ENCODE measurements at regions not wholly inside any gene's neighbourhood (a gene's known extent, or its start where the extent isn't known, plus 50 kb on each side); places are given as distances from the start of the nearest gene placed in this dataset.

GRCh38 chr14:76264384-76264783 is 111.6 kb upstream of the ESRRB start:
- Histone ChIP-seq H3K4me1 (ENCODE audit: control insufficient read depth, insufficient read depth, low read length) (no peaks in the 10 kb centered on the region), H3K4me3 (ENCODE audit: low read length) (no peak overlapping the region), H3K27me3 (ENCODE audit: control insufficient read depth, insufficient read depth, low read length) (peaks cover 6% of the 10 kb centered on the region), H3K9me3 (replicated peaks; ENCODE audit: control insufficient read depth, low read depth, low read length) (no peaks in the 10 kb centered on the region), H3K36me3 (ENCODE audit: control insufficient read depth, insufficient read depth, low read length) (no peaks in the 10 kb centered on the region), H3K27ac (ENCODE audit: low read length) (no peak overlapping the region)
- no peak for DNase-seq
- WGBS (ENCODE audit: insufficient coverage), result 86% methylated on average over 4 of the region's 6 CpGs

GRCh38 chr14:76267322-76268046 is 108.5 kb upstream of the ESRRB start:
- no peaks in the 10 kb centered on the region for H3K9me3 ChIP-seq (replicated peaks; ENCODE audit: control insufficient read depth, low read depth, low read length)
- no peak overlapping the region for H3K27ac ChIP-seq (ENCODE audit: low read length)
- no peaks in the 10 kb centered on the region for H3K36me3 ChIP-seq (ENCODE audit: control insufficient read depth, insufficient read depth, low read length)
- H3K4me1 ChIP-seq (ENCODE audit: control insufficient read depth, insufficient read depth, low read length), result no peaks in the 10 kb centered on the region
- 22% methylated on average over 12 of the region's 27 CpGs for WGBS (ENCODE audit: insufficient coverage)
- peak overlapping the region; percentile 47 for H3K4me3 ChIP-seq (ENCODE audit: low read length)
- peaks cover 15% of the 10 kb centered on the region for H3K27me3 ChIP-seq (ENCODE audit: control insufficient read depth, insufficient read depth, low read length)
- DNase-seq, result peak; percentile 77

- Histone ChIP-seq H3K4me3 (ENCODE audit: low read length) (peak overlapping the region; percentile 47), H3K9me3 (replicated peaks; ENCODE audit: control insufficient read depth, low read depth, low read length) (no peaks in the 10 kb centered on the region), H3K27me3 (ENCODE audit: control insufficient read depth, insufficient read depth, low read length) (peaks cover 15% of the 10 kb centered on the region), H3K4me1 (ENCODE audit: control insufficient read depth, insufficient read depth, low read length) (no peaks in the 10 kb centered on the region), H3K36me3 (ENCODE audit: control insufficient read depth, insufficient read depth, low read length) (no peaks in the 10 kb centered on the region), H3K27ac (ENCODE audit: low read length) (no peak overlapping the region)
- 0% methylated on average over 4 of the region's 8 CpGs for WGBS (ENCODE audit: insufficient coverage)
- peak; percentile 55 for DNase-seq
Observed at GRCh38 chr14:76268047-76268431, 107.9 kb upstream of the ESRRB start.

GRCh38 chr14:76268700-76269099 is 107.2 kb upstream of the ESRRB start:
- H3K4me3 ChIP-seq (ENCODE audit: low read length), result no peak overlapping the region
- H3K4me1 ChIP-seq (ENCODE audit: control insufficient read depth, insufficient read depth, low read length), result no peaks in the 10 kb centered on the region
- H3K27me3 ChIP-seq (ENCODE audit: control insufficient read depth, insufficient read depth, low read length), result peaks cover 17% of the 10 kb centered on the region
- no peaks in the 10 kb centered on the region for H3K9me3 ChIP-seq (replicated peaks; ENCODE audit: control insufficient read depth, low read depth, low read length)
- WGBS (ENCODE audit: insufficient coverage), result 82% methylated on average over 7 of the region's 9 CpGs
- no peak overlapping the region for H3K27ac ChIP-seq (ENCODE audit: low read length)
- no peak for DNase-seq
- no peaks in the 10 kb centered on the region for H3K36me3 ChIP-seq (ENCODE audit: control insufficient read depth, insufficient read depth, low read length)

DNA sequence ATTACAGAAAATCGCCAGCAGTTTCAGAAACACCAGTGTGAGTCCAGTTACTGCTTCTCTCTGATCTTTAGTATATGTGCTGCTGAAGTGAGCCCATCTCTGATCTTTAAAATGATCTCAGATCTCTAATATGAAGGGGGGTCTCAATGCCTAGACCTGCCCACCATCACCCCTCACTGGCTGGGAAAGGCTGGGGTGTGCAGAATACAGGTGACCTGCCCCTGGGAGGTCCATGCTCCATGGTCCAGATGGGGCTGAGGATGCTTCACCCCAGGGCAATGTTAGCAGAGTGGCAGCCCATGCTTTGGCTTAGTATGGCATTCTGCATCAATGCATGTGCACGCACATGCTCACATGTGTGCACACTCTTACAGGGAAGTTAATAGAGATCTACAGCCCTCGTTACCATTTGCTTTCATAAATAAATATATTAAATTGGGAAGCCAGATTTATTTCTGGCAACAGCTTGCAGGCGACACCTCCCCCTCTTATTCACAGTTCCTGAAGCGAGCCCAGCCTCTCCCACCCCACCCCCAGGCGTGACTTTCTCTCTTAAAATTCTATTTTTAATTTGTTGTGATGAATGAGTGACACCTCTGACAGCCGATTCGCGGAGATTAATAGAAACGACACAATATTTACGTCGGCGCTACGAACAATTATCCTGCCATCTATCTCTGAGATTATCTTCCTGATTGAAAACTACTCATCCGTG is 104.7 kb upstream of the ESRRB start:
- Histone ChIP-seq H3K27ac (ENCODE audit: low read length) (no peak overlapping the region), H3K4me3 (ENCODE audit: low read length) (no peak overlapping the region), H3K27me3 (ENCODE audit: control insufficient read depth, insufficient read depth, low read length) (peaks cover 17% of the 10 kb centered on the region), H3K4me1 (ENCODE audit: control insufficient read depth, insufficient read depth, low read length) (no peaks in the 10 kb centered on the region), H3K9me3 (replicated peaks; ENCODE audit: control insufficient read depth, low read depth, low read length) (no peaks in the 10 kb centered on the region), H3K36me3 (ENCODE audit: control insufficient read depth, insufficient read depth, low read length) (no peaks in the 10 kb centered on the region)
- DNase-seq, result no peak
- 80% methylated on average over 1 of the region's 15 CpGs for WGBS (ENCODE audit: insufficient coverage)

DNA sequence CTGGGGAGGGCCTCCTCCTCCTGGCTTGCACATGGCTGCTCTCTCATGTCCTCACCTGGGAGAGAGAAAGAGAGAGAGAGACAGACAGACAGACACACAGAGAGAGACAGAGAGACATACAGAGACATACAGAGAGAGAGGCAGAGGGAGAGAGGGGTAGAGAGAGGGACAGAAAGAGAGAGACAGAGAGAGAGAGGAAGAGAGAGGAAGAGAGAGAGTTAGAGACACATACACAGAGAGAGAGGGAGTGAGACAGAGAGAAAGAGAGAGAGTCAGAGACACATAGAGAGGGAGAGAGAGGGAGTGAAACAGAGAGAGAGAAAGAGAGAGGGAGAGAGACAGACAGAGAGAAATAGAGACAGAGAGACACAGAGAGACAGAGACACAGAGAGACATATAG is 103.6 kb upstream of the ESRRB start:
- H3K36me3 ChIP-seq (ENCODE audit: control insufficient read depth, insufficient read depth, low read length), result no peaks in the 10 kb centered on the region
- H3K4me1 ChIP-seq (ENCODE audit: control insufficient read depth, insufficient read depth, low read length), result no peaks in the 10 kb centered on the region
- H3K27ac ChIP-seq (ENCODE audit: low read length), result no peak overlapping the region
- DNase-seq, result no peak
- no peak overlapping the region for H3K4me3 ChIP-seq (ENCODE audit: low read length)
- no peaks in the 10 kb centered on the region for H3K9me3 ChIP-seq (replicated peaks; ENCODE audit: control insufficient read depth, low read depth, low read length)
- H3K27me3 ChIP-seq (ENCODE audit: control insufficient read depth, insufficient read depth, low read length), result peaks cover 17% of the 10 kb centered on the region

DNA sequence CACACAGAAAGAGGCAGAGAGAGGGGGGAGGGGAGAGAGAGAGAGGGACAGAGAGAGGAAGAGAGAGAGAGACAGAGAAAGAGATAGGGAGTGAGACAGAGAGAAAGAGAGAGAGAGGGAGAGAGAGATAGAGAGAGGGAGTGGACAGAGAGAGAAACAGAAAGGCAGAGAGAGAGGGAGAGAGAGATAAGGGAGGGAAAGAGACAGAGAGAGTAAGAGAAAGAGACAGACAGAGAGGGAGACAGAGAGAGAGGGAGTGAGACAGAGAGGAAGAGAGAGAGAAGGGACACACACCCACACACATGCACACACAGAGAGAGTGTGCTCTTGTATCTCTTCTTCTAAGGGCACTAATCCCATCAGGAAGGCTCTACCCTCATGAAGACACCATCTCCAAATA is 103.2 kb upstream of the ESRRB start:
- H3K4me1 ChIP-seq (ENCODE audit: control insufficient read depth, insufficient read depth, low read length), result no peaks in the 10 kb centered on the region
- no peak overlapping the region for H3K27ac ChIP-seq (ENCODE audit: low read length)
- H3K27me3 ChIP-seq (ENCODE audit: control insufficient read depth, insufficient read depth, low read length), result peaks cover 17% of the 10 kb centered on the region
- DNase-seq, result no peak
- H3K9me3 ChIP-seq (replicated peaks; ENCODE audit: control insufficient read depth, low read depth, low read length), result no peaks in the 10 kb centered on the region
- H3K36me3 ChIP-seq (ENCODE audit: control insufficient read depth, insufficient read depth, low read length), result no peaks in the 10 kb centered on the region
- H3K4me3 ChIP-seq (ENCODE audit: low read length), result no peak overlapping the region

GRCh38 chr14:76273346-76273745 is 102.6 kb upstream of the ESRRB start:
- 77% methylated on average over 2 of the region's 2 CpGs for WGBS (ENCODE audit: insufficient coverage)
- Histone ChIP-seq H3K27ac (ENCODE audit: low read length) (no peak overlapping the region), H3K27me3 (ENCODE audit: control insufficient read depth, insufficient read depth, low read length) (peaks cover 17% of the 10 kb centered on the region), H3K4me3 (ENCODE audit: low read length) (no peak overlapping the region), H3K9me3 (replicated peaks; ENCODE audit: control insufficient read depth, low read depth, low read length) (no peaks in the 10 kb centered on the region), H3K4me1 (ENCODE audit: control insufficient read depth, insufficient read depth, low read length) (no peaks in the 10 kb centered on the region), H3K36me3 (ENCODE audit: control insufficient read depth, insufficient read depth, low read length) (no peaks in the 10 kb centered on the region)
- no peak for DNase-seq

DNA sequence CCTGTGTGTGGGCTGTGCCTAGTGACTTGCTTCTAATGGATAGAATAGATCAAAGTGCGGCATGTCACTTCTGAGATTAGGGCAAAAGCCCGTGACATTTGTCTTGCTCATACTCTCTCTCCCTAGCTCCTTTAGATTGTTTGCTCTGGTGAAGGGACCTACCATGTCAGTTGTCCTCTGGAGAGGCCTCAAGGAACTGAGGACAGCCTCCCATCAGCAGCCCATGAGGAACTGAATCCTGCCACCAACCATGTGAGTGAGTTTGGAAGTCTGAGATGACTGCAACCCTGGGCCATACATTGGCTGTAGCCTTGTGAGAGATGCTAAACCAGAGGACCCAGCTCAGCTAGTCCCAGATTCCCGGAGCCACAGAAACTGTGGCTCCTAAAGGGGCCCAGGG is 101.6 kb upstream of the ESRRB start:
- no CpG with 5 or more reads among the region's 3 CpGs for WGBS (ENCODE audit: insufficient coverage)
- H3K4me3 ChIP-seq (ENCODE audit: low read length), result no peak overlapping the region

DNA sequence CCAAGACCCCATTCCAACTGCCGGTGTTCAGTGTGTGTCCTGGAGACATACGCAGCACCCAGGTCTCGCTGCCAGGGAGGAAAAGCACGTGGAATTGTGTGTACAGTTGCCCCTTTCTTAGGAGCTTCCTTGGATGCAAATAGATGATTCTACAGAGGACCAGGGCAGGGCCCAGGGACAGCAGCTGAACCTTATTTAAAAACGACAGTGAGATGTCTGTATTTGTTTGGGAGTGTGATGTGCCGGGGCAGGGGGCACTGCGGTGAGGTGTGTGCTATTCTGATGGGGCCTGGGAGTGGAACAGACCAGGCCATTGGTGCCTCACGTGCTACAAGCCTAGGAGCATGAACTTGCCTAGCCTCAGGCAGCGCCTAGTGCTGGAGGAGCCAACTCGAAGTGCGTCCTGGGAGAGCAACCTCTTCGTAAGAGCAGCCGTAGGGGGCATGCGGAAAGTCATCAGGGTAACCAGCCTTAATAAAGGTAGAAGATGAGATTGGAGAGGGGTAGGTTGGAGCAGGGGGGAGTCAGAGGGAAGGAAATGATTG is 98.3 kb upstream of the ESRRB start:
- Histone ChIP-seq H3K27ac (ENCODE audit: low read length) (no peak overlapping the region), H3K27me3 (ENCODE audit: control insufficient read depth, insufficient read depth, low read length) (peaks cover 3% of the 10 kb centered on the region), H3K4me1 (ENCODE audit: control insufficient read depth, insufficient read depth, low read length) (no peaks in the 10 kb centered on the region), H3K9me3 (replicated peaks; ENCODE audit: control insufficient read depth, low read depth, low read length) (no peaks in the 10 kb centered on the region), H3K4me3 (ENCODE audit: low read length) (no peak overlapping the region), H3K36me3 (ENCODE audit: control insufficient read depth, insufficient read depth, low read length) (no peaks in the 10 kb centered on the region)
- WGBS (ENCODE audit: insufficient coverage), result 68% methylated on average over 12 of the region's 14 CpGs
- DNase-seq, result no peak

More for the DNA sequence above, 101.6 kb upstream of the ESRRB start:
- H3K27ac ChIP-seq (ENCODE audit: low read length), result no peak overlapping the region
- no peak for DNase-seq
- no peaks in the 10 kb centered on the region for H3K36me3 ChIP-seq (ENCODE audit: control insufficient read depth, insufficient read depth, low read length)
- no peaks in the 10 kb centered on the region for H3K9me3 ChIP-seq (replicated peaks; ENCODE audit: control insufficient read depth, low read depth, low read length)
- no peaks in the 10 kb centered on the region for H3K4me1 ChIP-seq (ENCODE audit: control insufficient read depth, insufficient read depth, low read length)
- H3K27me3 ChIP-seq (ENCODE audit: control insufficient read depth, insufficient read depth, low read length), result peaks cover 12% of the 10 kb centered on the region

All from muscle of leg (tissue), 3 donors.